Endothelial cell of umbilical vein (primary cell): ENCODE measurements at regions not wholly inside any gene's neighbourhood (a gene's known extent, or its start where the extent isn't known, plus 50 kb on each side); places are given as distances from the start of the nearest gene placed in this dataset.

Experiments
- BruUV-seq: library from RNA; stranded (reverse); fragments of 400-500 nt; replicated peaks from 2 replicates; lab custom pipeline; 2021; lab: Mats Ljungman, UMichigan
- CTCF ChIA-PET: fragments of 300-600, 350-600 bp; sonication (Branson Sonifier 250); formaldehyde crosslinking; loops from one replicate; lab custom pipeline; 2021; ENCODE audit warnings: antibody characterized with exemption, inconsistent platforms; lab: Charles Lee
- POLR2A ChIA-PET: fragments of 300-600, 350-600 bp; sonication (Branson Sonifier 250); formaldehyde crosslinking; loops from one replicate; lab custom pipeline; 2021; ENCODE audit warnings: antibody characterized with exemption, inconsistent platforms; lab: Charles Lee
- DNase-seq: peaks from one replicate; pipeline ENCODE4 v3.0.0-alpha.2; 2011; ENCODE audit warnings: low read depth, low spot score
- FAIRE-seq: peaks from 2 replicates; lab custom pipeline; 2011; peaks lifted over from hg19 to GRCh38; lab: Jason Lieb, UNC
- H2AFZ ChIP-seq: 2 replicates; pipeline ENCODE4 v1.6.0; 2012; ENCODE audit warnings: low read depth, low read length, control low read depth, inconsistent platforms
- H3K27ac ChIP-seq: 2 replicates; pipeline ENCODE4 v1.5.1; 2011; ENCODE audit warnings: low read depth, mild to moderate bottlenecking, control low read depth, low read length, moderate library complexity; ENCODE audit not compliant: insufficient read depth
- H3K27me3 ChIP-seq, 2 experiments: 2 replicates each; pipeline versions ENCODE4 v1.6.0 to v1.6.1; 2011; ENCODE audit warnings: low read length in 2 of 2, mixed read lengths in 1 of 2; ENCODE audit not compliant: control insufficient read depth in 2 of 2, insufficient read depth in 2 of 2
- H3K36me3 ChIP-seq, 2 experiments: 2 replicates in 1 of 2; 3 replicates in 1 of 2; pipeline ENCODE4 v1.5.1; 2011; ENCODE audit warnings: low read length in 2 of 2, mild to moderate bottlenecking in 1 of 2, moderate library complexity in 1 of 2; ENCODE audit not compliant: control insufficient read depth in 2 of 2, insufficient read depth in 2 of 2; ENCODE audit errors: extremely low read depth in 1 of 2
- H3K4me1 ChIP-seq: 3 replicates; pipeline ENCODE4 v1.5.1; 2011; ENCODE audit warnings: mild to moderate bottlenecking, low read length; ENCODE audit not compliant: control insufficient read depth, insufficient read depth; ENCODE audit errors: extremely low read depth
- H3K4me2 ChIP-seq: 2 replicates; pipeline ENCODE4 v1.6.1; 2011; ENCODE audit warnings: low read length, control low read depth, mixed read lengths; ENCODE audit not compliant: insufficient read depth
- H3K4me3 ChIP-seq, 3 experiments: fragments of 200-600 bp in 1 of 3; sonication (generic), shearing (Covaris generic) in 1 of 3; replicated peaks in 1 of 3; 2 replicates each; pipeline ENCODE4 v1.5.1; 2011 to 2016; ENCODE audit warnings: control low read depth in 3 of 3, low read length in 3 of 3, mild to moderate bottlenecking in 2 of 3, inconsistent platforms in 1 of 3, low read depth in 1 of 3, moderate library complexity in 1 of 3; ENCODE audit not compliant: insufficient read depth in 1 of 3
- H3K79me2 ChIP-seq: 2 replicates; pipeline ENCODE4 v1.6.0; 2012; ENCODE audit warnings: low read length, inconsistent platforms; ENCODE audit not compliant: control insufficient read depth, insufficient read depth
- H3K9ac ChIP-seq: replicated peaks from 2 replicates; pipeline ENCODE3; 2011; ENCODE audit warnings: low read length, control low read depth; ENCODE audit not compliant: insufficient read depth; ENCODE audit errors: extremely low read depth
- H3K9me1 ChIP-seq: replicated peaks from 3 replicates; pipeline ENCODE4 v1.6.0; 2011; ENCODE audit warnings: mild to moderate bottlenecking, low read length; ENCODE audit not compliant: control insufficient read depth, insufficient read depth; ENCODE audit errors: extremely low read depth
- H3K9me3 ChIP-seq: replicated peaks from 2 replicates; pipeline ENCODE4 v1.5.1; 2012; ENCODE audit warnings: low read length, inconsistent platforms; ENCODE audit not compliant: control insufficient read depth, insufficient read depth
- H4K20me1 ChIP-seq: replicated peaks from 2 replicates; pipeline ENCODE3; 2011; ENCODE audit warnings: mild to moderate bottlenecking, low read length; ENCODE audit not compliant: control insufficient read depth, insufficient read depth; ENCODE audit errors: extremely low read depth
- EZH2 ChIP-seq: IDR thresholded peaks from 2 replicates; pipeline ENCODE4 v1.6.1; 2012; ENCODE audit warnings: borderline replicate concordance, low read depth, mild to moderate bottlenecking, moderate library complexity, low read length, inconsistent platforms; ENCODE audit not compliant: severe bottlenecking
- FOS ChIP-seq: IDR thresholded peaks from 2 replicates; pipeline ENCODE4 v1.6.1; 2011; ENCODE audit warnings: mild to moderate bottlenecking, low read length, moderate library complexity, borderline replicate concordance; ENCODE audit not compliant: insufficient read depth
- GATA2 ChIP-seq: IDR thresholded peaks from 2 replicates; pipeline ENCODE4 v1.7.0; 2011; ENCODE audit warnings: low read depth, mild to moderate bottlenecking, moderate library complexity, mixed read lengths, low read length; ENCODE audit not compliant: insufficient read length, insufficient read depth
- JUN ChIP-seq: IDR thresholded peaks from 2 replicates; pipeline ENCODE4 v1.6.1; 2011; ENCODE audit warnings: borderline replicate concordance, low read depth; ENCODE audit not compliant: insufficient read length, insufficient read depth
- MAX ChIP-seq: IDR thresholded peaks from 2 replicates; pipeline ENCODE4 v1.6.1; 2011; ENCODE audit not compliant: insufficient read depth, insufficient read length
- MYC ChIP-seq: IDR thresholded peaks from one replicate; pipeline ENCODE4 v1.6.1; 2011; ENCODE audit warnings: mild to moderate bottlenecking, low read depth, low read length
- POLR2A ChIP-seq: IDR thresholded peaks from 2 replicates; pipeline ENCODE4 v1.6.1; 2012; ENCODE audit warnings: low read depth, mild to moderate bottlenecking, control low read depth, low read length
- POLR2AphosphoS5 ChIP-seq: IDR thresholded peaks from 2 replicates; pipeline ENCODE4 v1.6.1; 2012; ENCODE audit warnings: low read depth, mild to moderate bottlenecking, control low read depth, low read length, moderate library complexity; ENCODE audit not compliant: insufficient read depth
- dilution Hi-C: fragments of 300-500 bp; cut with MboI; formaldehyde crosslinking; loops from one replicate; pipeline ENCODE4 v1.15.0; 2019; ENCODE audit warnings: low sequenced_read_pairs; ENCODE audit not compliant: extremely low pct_ligation_motif_present
- intact Hi-C: fragments of 100-400 bp; cut with micrococcal nuclease; formaldehyde crosslinking; loops from one replicate; pipeline ENCODE4 v1.10.0; 2022
- TF ChIP-seq, protein P1 (sequence below), 2 donors: IDR thresholded peaks; 1 replicate in 1 of 2; 2 replicates in 1 of 2; pipeline ENCODE4 v1.5.1; 2011; ENCODE audit warnings: low read length in 2 of 2, mild to moderate bottlenecking in 2 of 2, moderate library complexity in 2 of 2, control low read depth in 1 of 2, inconsistent platforms in 1 of 2, low read depth in 1 of 2; ENCODE audit not compliant: insufficient read depth in 1 of 2; ENCODE audit errors: extremely low read depth in 1 of 2

- Histone ChIP-seq H3K4me1 (no peaks in the 10 kb centered on the region), H3K4me3 (no peak overlapping the region), H3K4me2 (no peak overlapping the region), H2AFZ (no peak overlapping the region), H3K36me3 (no peaks in the 10 kb centered on the region), H3K27me3 (peaks cover 0 to 3% of the 10 kb centered on the region in 2 experiments), H3K9me3 (no peaks in the 10 kb centered on the region), H3K9me1 (no peaks in the 10 kb centered on the region), H3K9ac (no peak overlapping the region), H3K27ac (no peak overlapping the region), H3K79me2 (no peaks in the 10 kb centered on the region), H4K20me1 (no peaks in the 10 kb centered on the region)
- dilution Hi-C loops = no loop called here
- POLR2A ChIA-PET = no interaction called here
- intact Hi-C loops = no loop called here
- CTCF ChIA-PET = interaction anchor here (0.7 to 0.9 kb wide), 2 partner anchors 11 to 13 kb away, joined by 3 to 4 read pairs; no protein-coding TSS in a partner anchor
- TF ChIP-seq MYC (no peak), JUN (no peak), POLR2A (no peak), FOS (no peak), POLR2AphosphoS5 (no peak), GATA2 (no peak), EZH2 (no peak), MAX (no peak)
- TF ChIP-seq, protein P1, sequence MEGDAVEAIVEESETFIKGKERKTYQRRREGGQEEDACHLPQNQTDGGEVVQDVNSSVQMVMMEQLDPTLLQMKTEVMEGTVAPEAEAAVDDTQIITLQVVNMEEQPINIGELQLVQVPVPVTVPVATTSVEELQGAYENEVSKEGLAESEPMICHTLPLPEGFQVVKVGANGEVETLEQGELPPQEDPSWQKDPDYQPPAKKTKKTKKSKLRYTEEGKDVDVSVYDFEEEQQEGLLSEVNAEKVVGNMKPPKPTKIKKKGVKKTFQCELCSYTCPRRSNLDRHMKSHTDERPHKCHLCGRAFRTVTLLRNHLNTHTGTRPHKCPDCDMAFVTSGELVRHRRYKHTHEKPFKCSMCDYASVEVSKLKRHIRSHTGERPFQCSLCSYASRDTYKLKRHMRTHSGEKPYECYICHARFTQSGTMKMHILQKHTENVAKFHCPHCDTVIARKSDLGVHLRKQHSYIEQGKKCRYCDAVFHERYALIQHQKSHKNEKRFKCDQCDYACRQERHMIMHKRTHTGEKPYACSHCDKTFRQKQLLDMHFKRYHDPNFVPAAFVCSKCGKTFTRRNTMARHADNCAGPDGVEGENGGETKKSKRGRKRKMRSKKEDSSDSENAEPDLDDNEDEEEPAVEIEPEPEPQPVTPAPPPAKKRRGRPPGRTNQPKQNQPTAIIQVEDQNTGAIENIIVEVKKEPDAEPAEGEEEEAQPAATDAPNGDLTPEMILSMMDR (IDR thresholded peaks at IDR 0.05; ENCODE audit: extremely low read depth in 1 of 2, insufficient read depth in 1 of 2, low read depth in 1 of 2, low read length in 2 of 2) = no peak
- no peak for DNase-seq
- no peak for FAIRE-seq
- BruUV-seq = no TSS peak
These were observed 166.0 kb upstream of the KLF12 start for GRCh38 chr13:74300162-74300561.
